ENCODE measurements at regions not wholly inside any gene's neighbourhood (a gene's known extent, or its start where the extent isn't known, plus 50 kb on each side); places are given as distances from the start of the nearest gene placed in this dataset.

- DNase-seq = no peak
- Mint-ChIP-seq H3K27ac (ENCODE audit: unreplicated experiment) (no peak overlapping the region), H3K36me3 (ENCODE audit: unreplicated experiment) (no peaks in the 10 kb centered on the region), H3K27me3 (ENCODE audit: unreplicated experiment) (no peaks in the 10 kb centered on the region), H3K4me3 (ENCODE audit: unreplicated experiment) (no peak overlapping the region), H3K4me1 (ENCODE audit: low read depth, unreplicated experiment) (no peaks in the 10 kb centered on the region), H3K9me3 (ENCODE audit: unreplicated experiment) (no peaks in the 10 kb centered on the region)
- TF ChIP-seq, protein P1, sequence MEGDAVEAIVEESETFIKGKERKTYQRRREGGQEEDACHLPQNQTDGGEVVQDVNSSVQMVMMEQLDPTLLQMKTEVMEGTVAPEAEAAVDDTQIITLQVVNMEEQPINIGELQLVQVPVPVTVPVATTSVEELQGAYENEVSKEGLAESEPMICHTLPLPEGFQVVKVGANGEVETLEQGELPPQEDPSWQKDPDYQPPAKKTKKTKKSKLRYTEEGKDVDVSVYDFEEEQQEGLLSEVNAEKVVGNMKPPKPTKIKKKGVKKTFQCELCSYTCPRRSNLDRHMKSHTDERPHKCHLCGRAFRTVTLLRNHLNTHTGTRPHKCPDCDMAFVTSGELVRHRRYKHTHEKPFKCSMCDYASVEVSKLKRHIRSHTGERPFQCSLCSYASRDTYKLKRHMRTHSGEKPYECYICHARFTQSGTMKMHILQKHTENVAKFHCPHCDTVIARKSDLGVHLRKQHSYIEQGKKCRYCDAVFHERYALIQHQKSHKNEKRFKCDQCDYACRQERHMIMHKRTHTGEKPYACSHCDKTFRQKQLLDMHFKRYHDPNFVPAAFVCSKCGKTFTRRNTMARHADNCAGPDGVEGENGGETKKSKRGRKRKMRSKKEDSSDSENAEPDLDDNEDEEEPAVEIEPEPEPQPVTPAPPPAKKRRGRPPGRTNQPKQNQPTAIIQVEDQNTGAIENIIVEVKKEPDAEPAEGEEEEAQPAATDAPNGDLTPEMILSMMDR (IDR thresholded peaks at IDR 0.05; ENCODE audit: partially characterized antibody, unreplicated experiment) = no peak
Observed at GRCh38 chr1:193694741-193695140, 508.3 kb upstream of the B3GALT2 start.

- no peaks in the 10 kb centered on the region for H3K27me3 Mint-ChIP-seq (ENCODE audit: unreplicated experiment)
- no peak for DNase-seq
- H3K4me3 Mint-ChIP-seq (ENCODE audit: unreplicated experiment) = no peak overlapping the region
- peaks cover 7% of the 10 kb centered on the region for H3K4me1 Mint-ChIP-seq (ENCODE audit: low read depth, unreplicated experiment)
- no peak overlapping the region for H3K27ac Mint-ChIP-seq (ENCODE audit: unreplicated experiment)
- TF ChIP-seq, protein P1 (IDR thresholded peaks at IDR 0.05; ENCODE audit: partially characterized antibody, unreplicated experiment) = no peak
- no peaks in the 10 kb centered on the region for H3K9me3 Mint-ChIP-seq (ENCODE audit: unreplicated experiment)
- H3K36me3 Mint-ChIP-seq (ENCODE audit: unreplicated experiment) = no peaks in the 10 kb centered on the region
Observed at GRCh38 chr1:193685986-193686385, 499.6 kb upstream of the B3GALT2 start.

- H3K27me3 Mint-ChIP-seq (ENCODE audit: unreplicated experiment) = no peaks in the 10 kb centered on the region
- DNase-seq = no peak
- TF ChIP-seq, protein P1 (IDR thresholded peaks at IDR 0.05; ENCODE audit: partially characterized antibody, unreplicated experiment) = no peak
- H3K4me3 Mint-ChIP-seq (ENCODE audit: unreplicated experiment) = no peak overlapping the region
- H3K9me3 Mint-ChIP-seq (ENCODE audit: unreplicated experiment) = no peaks in the 10 kb centered on the region
- H3K4me1 Mint-ChIP-seq (ENCODE audit: low read depth, unreplicated experiment) = peaks cover 13% of the 10 kb centered on the region
- no peak overlapping the region for H3K27ac Mint-ChIP-seq (ENCODE audit: unreplicated experiment)
- H3K36me3 Mint-ChIP-seq (ENCODE audit: unreplicated experiment) = no peaks in the 10 kb centered on the region
Observed at GRCh38 chr1:193681422-193681821, 495.0 kb upstream of the B3GALT2 start.

GRCh38 chr1:193680924-193681316 lies 494.5 kb upstream of the B3GALT2 start:
- H3K9me3 Mint-ChIP-seq (ENCODE audit: unreplicated experiment) = no peaks in the 10 kb centered on the region
- H3K36me3 Mint-ChIP-seq (ENCODE audit: unreplicated experiment) = no peaks in the 10 kb centered on the region
- peaks cover 13% of the 10 kb centered on the region for H3K4me1 Mint-ChIP-seq (ENCODE audit: low read depth, unreplicated experiment)
- DNase-seq = no peak
- H3K27ac Mint-ChIP-seq (ENCODE audit: unreplicated experiment) = no peak overlapping the region
- TF ChIP-seq, protein P1 (IDR thresholded peaks at IDR 0.05; ENCODE audit: partially characterized antibody, unreplicated experiment) = no peak
- no peaks in the 10 kb centered on the region for H3K27me3 Mint-ChIP-seq (ENCODE audit: unreplicated experiment)
- H3K4me3 Mint-ChIP-seq (ENCODE audit: unreplicated experiment) = no peak overlapping the region

DNA sequence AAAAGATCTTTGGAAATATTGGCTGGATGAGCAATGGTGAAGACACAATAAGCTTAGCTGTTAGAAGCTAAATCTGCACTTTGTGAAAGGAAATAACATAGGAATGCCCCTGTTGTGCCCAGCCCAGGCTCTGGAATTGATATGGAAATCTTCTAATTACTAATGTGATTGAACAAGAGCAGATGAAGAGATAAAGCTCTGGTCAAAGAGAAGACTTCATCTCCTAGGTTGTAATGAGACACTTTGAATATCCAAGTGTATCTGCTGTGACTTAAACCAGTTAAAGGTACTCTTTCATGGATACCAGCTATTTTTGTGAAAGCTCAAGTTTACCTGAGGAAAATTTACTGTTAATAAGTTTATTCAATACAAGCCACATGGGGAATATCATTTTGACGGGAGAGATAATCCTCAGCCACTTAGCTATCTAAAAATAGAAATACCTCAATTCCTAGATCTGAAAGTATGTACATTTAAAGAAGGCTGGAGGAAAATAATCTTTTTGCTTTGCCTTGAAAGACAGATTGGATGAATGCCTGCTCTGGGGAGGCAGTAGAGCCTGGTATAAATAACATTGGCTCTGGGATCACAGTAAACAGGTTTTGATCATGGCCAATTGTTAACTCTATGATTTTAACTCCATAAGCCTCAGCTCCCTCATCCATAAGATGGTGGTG lies 494.0 kb upstream of the B3GALT2 start:
- Mint-ChIP-seq H3K4me3 (ENCODE audit: unreplicated experiment) (no peak overlapping the region), H3K9me3 (ENCODE audit: unreplicated experiment) (no peaks in the 10 kb centered on the region)
- no peak for DNase-seq

More for the DNA sequence above, 494.0 kb upstream of the B3GALT2 start:
- TF ChIP-seq, protein P1 (IDR thresholded peaks at IDR 0.05; ENCODE audit: partially characterized antibody, unreplicated experiment) = no peak
- Mint-ChIP-seq H3K4me1 (ENCODE audit: low read depth, unreplicated experiment) (peaks cover 13% of the 10 kb centered on the region), H3K27ac (ENCODE audit: unreplicated experiment) (no peak overlapping the region), H3K36me3 (ENCODE audit: unreplicated experiment) (no peaks in the 10 kb centered on the region), H3K27me3 (ENCODE audit: unreplicated experiment) (no peaks in the 10 kb centered on the region)
